GM19239 (cell line): ENCODE measurements at regions not wholly inside any gene's neighbourhood (a gene's known extent, or its start where the extent isn't known, plus 50 kb on each side); places are given as distances from the start of the nearest gene placed in this dataset.

Source experiments
- DNase-seq: peaks from one replicate; pipeline ENCODE4 v3.0.0; 2011; ENCODE audit warnings: low spot score; ENCODE audit not compliant: insufficient read length
- FAIRE-seq: peaks from 2 replicates; lab custom pipeline; 2011; peaks lifted over from hg19 to GRCh38; lab: Jason Lieb, UNC

DNA sequence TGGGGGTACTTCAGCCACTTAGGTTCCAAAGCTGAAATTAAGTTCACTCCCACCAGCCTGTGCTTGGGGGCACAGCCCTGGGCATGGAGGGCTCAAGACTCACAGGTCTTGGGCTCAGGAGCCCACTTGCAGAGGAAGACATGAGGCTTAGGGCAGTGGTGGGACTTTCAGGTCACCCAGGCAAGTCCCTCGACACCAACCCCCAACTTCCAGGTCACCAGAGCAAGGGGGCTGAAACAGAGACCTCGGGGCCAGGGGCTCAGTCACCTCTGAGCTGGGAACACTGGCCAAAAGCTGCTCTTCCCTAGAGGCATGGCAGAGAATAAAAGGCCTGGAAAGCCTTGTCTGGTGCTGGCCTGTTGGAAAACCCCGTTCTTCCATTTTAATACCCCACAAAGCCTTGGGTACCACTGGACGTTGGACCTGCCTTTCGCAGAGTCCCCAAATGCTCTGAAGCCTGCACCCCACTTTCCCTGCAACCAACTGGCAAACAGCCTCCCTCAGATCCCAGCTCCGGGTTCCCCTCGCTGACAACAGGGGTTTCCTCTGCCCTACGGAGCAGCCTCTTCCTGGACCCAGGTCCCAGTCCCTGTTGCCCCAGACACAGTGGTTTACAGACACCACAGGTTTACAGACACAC lies 160.9 kb upstream of the PMEPA1 start:
- FAIRE-seq (no peak), DNase-seq (no peak)

DNA sequence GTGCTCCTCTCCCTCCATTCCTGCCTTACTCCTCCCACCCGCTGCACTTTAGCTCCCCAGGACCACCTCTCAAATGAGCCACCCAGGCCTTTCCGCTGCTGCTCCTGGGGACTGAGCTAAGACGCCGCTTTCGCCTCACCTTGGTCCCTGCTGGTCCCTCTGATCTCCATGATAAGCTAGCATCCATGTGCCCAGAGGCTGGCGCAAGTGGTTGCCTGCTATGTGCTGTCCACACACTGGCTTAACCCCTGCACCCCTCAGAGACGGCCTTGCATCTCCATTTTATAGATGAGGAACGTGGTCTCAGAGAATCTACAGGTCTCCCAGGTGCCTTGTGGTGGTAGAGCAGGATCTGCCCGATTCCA lies 160.1 kb upstream of the PMEPA1 start:
- no peak for DNase-seq
- no peak for FAIRE-seq

DNA sequence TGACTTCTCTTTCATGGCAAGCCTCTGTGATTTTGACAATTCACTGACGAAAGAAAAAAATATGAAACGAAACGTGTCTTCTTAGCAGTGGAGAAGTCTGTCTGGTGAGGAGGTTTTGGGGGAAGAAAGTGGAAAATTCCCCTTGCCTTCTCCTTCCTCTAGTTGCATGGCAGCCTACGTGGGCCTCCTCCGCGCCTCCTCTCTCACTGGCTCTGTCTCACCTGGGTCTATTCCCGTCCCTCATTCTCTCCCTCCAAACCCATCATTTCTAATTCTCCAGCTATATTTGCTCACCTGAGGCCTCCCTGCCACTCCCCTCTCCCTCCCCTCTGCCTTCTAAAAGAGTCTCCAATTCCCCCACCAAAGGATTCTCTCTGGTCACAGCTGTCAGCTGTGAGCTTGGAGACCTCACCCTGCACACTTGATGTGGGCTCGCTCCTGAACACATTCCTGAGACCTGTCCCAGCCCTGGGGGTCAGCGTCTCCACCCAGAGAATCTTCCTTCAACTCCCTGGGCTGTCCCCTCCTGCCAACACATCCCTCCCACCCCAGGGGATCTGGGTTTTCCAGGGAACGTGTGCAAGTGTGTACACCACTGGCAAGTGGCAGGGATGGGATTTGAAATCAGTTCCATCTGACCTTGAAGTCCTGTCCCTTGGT lies 159.6 kb upstream of the PMEPA1 start:
- FAIRE-seq: no peak
- no peak for DNase-seq

DNA sequence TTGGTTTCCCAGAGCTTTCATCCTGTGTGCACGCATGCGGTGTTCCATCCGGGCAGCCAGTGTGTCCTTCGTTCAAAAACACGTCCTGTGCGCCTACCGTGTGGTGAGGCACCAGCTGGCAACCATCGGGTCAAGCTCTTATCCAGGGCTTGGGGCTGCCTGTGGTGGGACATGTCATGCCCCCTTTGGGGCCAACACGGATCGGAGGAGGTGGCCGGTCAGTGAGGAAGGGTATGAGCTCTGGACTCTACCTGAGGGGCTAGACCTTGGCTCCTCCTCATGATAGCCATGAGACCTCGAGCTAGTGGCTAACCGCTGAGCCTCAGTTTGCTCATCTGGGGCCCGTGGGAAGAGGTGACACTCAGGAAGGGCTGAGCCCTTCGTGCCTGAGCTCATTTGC lies 158.5 kb upstream of the PMEPA1 start:
- FAIRE-seq: no peak
- DNase-seq: no peak

DNA sequence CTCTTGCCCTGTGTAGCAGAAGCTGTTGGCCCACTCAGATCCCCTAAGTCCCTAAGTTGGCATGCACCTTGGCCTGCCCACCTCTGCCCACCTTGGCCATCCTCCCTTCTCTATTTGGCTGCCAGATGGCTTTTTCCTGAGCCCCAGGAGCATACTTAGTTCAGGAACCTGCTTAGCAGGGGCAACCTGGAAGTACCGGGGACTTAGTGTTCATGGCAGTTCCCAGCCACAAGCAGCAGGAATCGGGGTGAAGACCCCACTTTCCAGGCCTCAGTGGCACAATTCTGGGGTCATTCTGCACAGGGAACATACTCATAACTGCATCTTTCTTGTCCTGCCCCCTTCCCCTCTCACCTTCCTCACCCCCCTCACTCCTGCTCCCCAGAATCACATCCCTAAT lies 158.0 kb upstream of the PMEPA1 start:
- DNase-seq (no peak), FAIRE-seq (no peak)

DNA sequence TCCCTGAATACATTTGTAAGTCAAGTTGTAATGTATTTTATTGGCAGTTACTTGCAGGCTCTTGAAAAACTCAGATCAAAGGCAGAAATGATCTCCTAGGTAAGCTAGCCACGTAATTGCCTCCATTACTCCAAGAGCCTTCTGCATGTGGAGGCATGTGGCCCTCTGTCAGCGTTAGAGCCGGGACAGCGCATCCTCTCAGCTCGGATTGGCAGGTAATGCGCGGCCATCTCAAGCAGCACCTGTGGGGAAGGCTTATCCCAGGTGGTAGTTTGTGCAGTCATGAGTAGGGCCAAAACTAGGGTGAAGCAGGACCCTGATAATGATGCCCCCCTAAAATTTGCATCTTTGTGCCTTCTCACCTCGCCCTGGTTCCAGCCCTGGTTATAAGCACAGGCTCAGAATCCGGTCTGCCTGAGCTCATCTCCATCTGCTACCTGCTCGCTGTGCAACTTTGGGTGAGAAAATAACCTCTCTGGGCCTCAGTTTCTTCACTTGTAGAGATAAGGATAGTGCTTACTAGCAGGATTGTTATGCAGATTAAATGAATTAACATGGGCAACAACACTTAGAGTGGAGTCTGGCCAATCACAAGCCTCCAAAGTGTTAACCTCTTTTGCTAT lies 157.5 kb upstream of the PMEPA1 start:
- FAIRE-seq (no peak), DNase-seq (no peak)

DNA sequence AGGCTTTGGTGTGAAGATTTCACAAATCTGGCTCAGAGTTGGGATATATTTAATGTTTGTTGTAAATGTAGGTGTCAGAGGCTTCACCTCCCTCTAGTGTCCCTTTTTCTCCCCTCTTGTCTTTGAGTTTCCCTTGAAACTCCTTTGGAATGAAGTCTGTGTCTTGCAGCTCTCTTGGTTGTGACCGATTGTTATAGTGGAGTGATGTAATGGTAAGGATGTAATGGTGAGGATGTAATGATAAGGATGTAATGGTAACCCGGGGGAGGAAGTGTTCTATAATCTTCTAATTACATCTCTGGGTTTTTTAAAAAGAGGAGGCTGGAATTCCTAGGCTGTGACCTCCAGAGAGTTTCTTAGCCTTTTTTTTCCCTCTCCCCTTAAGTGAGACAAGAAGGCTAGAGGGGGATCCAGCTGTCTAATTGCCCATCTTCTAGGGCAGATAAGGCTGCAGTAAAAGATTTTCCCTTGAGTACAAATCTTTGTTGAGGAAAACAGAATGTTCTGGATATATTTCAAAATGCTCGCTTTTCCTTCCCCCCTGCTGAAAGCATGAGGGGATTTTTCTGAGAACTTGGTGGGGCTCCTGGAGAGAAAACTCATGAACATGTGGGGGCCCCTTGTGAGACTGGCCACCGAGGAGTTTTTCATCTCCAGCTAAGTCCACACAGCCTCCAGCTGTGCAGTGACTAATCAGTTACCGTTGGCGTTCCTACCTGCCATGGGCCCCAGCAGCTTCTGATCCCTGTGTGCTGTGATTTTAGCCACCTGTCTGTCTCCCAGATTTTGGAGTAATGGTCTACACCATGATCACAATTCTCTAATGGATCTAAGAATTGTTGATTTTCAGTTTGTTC lies 156.7 kb upstream of the PMEPA1 start:
- FAIRE-seq (no peak), DNase-seq (no peak)

DNA sequence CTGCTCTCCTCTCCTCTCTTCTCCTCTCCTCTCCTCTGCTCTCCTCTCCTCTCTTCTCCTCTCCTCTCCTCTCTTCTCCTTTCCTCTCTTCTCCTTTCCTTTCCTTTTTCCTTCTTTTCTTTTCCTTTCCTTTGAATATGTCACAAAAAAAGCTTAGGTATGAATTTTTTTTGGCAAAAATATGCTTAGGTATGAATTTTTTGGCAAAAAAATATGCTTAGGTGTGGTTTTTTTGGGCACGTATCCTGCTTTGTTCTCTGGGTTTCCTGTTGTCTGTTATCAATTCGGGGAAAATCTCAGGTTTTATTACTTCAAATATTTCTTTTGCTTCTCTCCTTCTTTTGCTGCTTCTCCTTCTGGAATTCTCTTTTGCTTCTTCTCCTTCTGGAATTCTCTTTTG lies 155.5 kb upstream of the PMEPA1 start:
- DNase-seq (no peak), FAIRE-seq (no peak)

DNA sequence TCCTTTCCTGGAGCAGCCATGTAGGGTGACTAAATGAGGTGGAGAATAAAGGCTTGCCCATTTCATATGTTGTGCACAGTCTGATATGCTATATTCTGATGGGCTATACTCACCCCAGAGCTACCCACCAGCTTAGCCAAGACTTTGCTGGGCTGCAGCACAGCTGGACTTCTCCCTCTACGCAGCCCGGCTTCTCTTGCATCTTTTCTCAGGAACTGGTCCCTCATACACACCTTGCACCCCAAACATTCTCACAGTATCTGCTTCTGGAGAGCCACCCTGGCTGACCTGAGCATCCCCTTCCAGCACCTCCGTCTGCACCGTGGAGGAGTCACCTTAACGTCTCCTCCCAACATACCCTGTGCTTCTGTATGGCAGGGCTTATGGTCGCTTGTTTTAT lies 150.8 kb upstream of the PMEPA1 start:
- FAIRE-seq: no peak
- no peak for DNase-seq

DNA sequence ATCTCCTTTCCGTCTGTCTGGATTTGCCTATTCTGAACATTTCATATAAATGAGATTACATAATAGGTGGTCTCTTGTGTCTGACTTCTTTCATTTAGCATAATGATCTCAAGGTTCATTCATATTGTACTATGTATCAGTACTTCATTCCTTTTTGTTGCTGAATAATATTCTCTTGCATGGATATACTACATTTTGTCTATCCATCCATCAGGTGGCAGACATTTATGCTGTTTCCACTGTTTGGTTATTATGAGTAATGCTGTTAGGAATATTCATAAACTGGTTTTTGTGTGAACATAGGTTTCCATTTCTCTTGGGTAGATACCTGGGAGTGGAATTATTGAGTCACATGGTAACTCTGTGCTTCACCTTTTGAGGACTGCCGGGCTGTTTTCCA lies 148.2 kb upstream of the PMEPA1 start:
- no peak for DNase-seq
- FAIRE-seq: no peak

DNA sequence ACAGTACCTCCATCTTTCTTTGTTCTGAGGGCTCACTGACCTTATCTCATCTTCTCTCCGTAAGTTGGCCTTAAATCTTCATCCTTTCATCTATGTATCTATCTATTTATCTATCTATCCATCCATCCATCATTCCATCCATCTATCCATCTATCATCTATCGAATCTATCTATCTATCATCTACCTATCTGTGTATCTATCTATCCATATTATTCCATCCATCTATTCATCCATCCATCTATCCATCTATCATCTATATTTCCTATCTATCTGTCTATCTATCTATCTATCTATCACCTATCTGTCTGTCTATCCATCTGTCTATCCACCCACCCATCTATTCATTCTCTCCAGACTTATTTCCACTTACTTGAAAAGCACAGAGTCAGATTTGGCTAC lies 147.3 kb upstream of the PMEPA1 start:
- no peak for FAIRE-seq
- DNase-seq: no peak

DNA sequence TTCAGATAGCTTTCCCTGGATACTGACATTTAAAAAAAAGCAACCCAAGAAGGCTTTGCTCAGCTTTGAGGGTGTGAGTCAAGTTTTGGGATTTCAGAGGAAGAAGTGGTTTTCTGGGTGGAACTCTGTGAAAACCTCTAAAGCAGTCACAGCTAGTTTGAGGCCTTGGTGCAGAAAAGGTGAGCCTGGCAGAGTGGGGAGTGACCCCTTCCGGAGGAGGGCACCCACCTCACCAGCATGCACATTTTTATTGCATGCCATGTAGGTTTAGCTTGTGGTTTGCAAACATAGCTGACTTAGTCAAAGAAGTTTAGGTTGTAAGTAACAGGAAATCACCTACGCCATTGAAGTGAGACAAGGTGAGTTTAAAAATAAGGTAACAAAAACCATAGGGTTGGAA lies 146.8 kb upstream of the PMEPA1 start:
- no peak for FAIRE-seq
- DNase-seq: no peak

DNA sequence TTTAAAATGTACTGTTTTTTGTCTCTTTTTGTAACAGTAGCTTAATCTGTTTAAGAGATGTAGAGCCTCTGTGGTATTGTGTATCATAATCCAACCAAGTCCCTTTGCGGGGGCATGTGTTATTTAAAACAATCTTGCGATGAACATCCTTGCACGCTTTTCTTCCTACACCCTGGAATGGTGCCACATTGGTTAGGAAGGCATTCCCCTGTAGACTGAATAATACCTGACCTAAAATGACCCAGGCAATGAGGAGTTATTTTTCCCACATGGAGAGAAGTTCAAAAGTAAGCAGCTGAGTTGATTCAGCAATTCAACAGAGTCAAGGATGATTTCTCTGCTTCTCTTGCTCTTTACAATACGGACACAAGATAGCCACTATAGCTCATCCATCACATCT lies 142.0 kb upstream of the PMEPA1 start:
- DNase-seq (no peak), FAIRE-seq (no peak)

DNA sequence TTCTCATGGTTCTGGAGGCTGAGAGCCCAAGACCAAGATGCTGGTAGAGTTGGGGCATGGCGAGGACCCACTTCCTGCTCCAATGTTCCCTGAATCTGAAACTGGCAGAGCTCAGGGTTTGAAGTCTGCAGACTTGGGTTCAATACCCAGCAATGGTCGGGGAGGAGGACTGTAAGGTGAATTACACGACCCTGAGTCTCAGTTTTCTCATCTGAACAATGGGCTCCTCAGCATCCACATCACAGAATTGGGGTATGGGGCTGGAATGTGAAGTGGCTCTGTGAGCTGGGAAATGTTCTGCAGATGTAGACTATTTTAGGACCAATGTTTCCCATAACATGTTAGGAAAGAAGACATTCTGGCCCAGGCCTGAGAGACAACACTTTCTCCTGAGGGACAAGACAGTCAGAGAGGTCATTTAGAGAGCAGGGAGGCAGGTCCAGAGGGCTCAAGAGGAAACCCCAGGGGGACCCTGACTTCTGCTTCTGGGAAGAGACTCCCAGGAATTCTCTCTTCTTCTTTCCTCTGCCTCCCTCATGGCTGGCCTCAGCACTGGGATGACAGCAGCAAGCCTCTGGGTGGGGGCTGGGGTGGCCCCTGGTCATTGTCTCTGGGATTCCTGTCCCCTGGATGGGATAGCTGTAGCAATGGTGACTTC lies 141.3 kb upstream of the PMEPA1 start:
- DNase-seq: no peak
- no peak for FAIRE-seq

DNA sequence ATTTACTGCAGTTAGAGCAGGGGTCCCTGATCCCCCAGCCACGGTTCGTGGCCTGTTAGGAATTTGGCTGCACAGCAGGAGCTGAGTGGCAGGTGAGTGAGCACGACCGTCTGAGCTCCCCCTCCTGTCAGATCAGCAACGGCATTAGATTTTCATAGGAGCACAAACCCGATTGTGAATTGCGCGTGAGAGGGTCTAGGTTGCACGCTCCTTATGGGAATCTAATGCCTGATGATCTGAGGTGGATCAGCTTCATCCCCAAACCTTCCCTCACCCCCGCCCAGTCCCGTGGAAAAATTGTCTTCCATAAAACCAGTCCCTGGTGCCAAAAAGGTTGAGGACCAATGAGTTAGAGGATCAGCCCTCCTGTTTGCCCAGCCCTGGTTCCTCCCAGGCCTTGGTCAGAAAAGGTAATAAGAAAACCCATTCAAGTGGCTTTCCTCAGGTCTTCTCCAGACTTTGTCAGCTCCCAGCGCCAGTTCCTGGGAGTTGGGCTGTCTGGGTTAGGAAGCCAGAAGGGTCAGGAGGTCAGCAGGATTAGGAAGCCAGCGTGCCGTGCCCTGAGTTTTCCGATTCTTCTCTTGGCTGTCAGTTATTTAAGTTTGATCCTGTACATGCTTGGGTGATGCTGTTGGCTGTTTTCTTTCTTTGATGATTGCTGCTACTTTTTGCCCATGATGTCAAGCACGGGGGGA lies 139.9 kb upstream of the PMEPA1 start:
- no peak for FAIRE-seq
- DNase-seq: no peak

DNA sequence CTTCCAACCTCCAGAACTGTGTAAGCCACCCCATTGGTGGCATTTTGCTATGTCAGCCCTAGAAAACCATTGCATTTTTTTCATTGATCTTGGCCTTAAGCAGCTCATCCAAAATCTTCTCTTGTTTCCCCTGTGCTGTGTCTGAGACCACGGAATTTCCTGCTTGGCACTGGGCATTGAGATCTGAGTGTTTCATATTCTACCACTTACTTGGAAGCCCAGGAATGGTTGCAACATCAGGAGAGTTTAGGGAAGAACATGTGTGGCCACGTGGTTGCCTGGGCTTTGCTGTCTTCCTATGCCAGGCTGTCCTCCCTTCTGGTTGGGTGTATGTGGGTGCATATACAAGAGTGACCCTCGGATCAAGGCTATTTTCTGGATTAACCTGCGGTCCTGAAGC lies 139.3 kb upstream of the PMEPA1 start:
- no peak for FAIRE-seq
- no peak for DNase-seq

DNA sequence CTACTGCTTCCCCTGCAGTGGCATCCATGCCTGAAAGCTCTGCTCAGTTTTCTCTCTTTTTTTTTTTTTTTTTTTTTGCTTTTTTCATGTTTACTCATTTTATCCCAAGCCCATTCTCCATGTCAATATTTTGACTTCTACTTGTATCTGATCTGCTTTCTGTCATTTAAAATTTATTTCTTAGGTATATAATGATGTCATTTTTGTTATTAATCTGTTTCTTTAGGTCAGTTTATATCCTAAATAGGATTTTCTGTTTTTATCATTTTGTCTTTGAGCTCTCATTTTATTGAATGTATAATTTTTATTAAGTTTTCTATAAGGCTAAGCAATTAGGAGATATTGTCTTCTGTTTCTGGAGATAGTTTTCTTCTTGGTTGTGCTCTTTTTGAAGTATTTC lies 138.5 kb upstream of the PMEPA1 start:
- FAIRE-seq (no peak), DNase-seq (no peak)

DNA sequence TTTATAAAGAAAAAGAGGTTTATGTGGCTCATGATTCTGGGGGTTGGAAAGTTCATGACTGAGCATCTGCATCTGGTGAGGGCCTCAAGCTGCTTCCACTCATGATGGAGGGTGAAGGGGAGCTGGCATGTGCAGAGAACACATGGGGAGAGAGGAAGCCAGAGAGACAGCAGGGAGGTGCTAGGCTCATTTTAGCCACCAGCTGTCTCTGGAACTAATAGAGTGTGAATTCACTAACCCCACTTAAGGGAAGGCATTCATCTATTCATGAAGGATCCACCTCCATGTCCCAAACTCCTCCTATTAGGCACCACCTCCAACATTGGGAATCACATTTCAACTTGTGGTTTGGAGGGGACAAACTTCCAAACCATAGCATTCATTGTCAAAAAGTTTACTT lies 137.3 kb upstream of the PMEPA1 start:
- DNase-seq (no peak), FAIRE-seq (no peak)

DNA sequence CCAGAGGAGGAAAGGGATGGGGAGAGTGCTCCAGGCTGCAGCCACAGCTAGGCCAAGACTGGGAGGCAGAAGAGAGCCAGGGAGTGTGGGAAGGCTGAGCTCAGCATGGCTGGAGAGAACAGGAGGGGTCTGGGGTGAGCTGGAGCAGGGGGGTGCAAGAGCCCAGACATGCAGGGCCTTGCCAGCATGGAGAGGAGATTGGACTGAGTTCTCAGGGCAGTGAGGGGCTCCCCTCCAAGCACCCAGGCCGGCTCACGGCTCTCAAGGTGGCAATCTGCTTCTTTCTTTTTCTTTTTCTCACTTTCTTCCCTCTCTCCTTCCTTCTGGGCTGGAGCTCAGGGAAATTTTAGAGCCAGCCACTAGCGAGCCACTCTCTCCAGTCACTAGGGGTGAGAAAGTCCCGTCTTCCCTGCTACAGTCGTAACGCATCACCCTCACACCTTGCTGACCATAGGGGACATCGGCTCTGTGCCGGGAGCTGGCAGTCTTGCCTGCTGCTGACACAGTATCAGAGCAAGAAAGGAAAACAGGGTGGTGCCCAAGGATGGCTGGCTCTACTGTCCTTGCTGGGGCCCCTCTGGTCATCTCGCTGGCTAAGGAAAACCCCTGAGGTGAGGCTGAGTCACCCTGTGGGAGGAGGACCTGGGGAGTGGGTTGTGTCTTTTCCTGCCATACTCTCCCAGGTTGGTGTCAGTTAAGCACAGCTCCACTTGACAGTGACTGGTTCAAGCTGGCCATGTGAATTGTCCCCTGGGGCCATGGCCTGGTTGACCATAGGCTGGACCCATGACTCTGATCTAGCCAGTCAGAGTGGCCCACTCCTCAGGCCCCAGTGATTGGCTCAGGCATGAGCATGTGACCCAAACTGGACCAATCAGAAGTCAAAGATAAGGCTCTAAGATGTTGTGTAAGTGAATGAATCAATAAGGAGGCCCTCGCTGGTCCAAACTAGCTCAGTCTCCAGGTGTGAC lies 135.1 kb upstream of the PMEPA1 start:
- FAIRE-seq (no peak), DNase-seq (no peak)
